22Rv1 (cell line): ENCODE measurements at regions not wholly inside any gene's neighbourhood (a gene's known extent, or its start where the extent isn't known, plus 50 kb on each side); places are given as distances from the start of the nearest gene placed in this dataset.
"Not testable (repeated sequence)": the region's sequence is repeated elsewhere in the genome, so short reads cannot be mapped to it uniquely, and the experiment has no call there.

Experiments
- CTCF ChIP-seq: fragments of 450-650 bp; IDR thresholded peaks from 2 replicates; pipeline ENCODE4 v1.5.1; 2017; ENCODE audit warnings: mild to moderate bottlenecking
- ZFX ChIP-seq: fragments of 450-650 bp; IDR thresholded peaks from 2 replicates; pipeline ENCODE4 v1.6.1; 2017; ENCODE audit warnings: antibody characterized with exemption, borderline replicate concordance

GRCh38 chr17:30596948-30597775, 120.0 kb downstream of the GOSR1 start:
- TF ChIP-seq CTCF, ZFX: not testable (repeated sequence)
